ENCODE measurements at regions not wholly inside any gene's neighbourhood (a gene's known extent, or its start where the extent isn't known, plus 50 kb on each side); places are given as distances from the start of the nearest gene placed in this dataset.

GRCh38 chr3:102229062-102229655, 205.7 kb upstream of the ZPLD1 start:
- TF ChIP-seq CTCF (IDR thresholded peaks at IDR 0.05) (peak; percentile 90), EZH2 (IDR thresholded peaks at IDR 0.05; ENCODE audit: borderline replicate concordance, insufficient read depth, low read depth, low read length, poor library complexity, severe bottlenecking) (no peak)
- CTCF ChIA-PET: interaction anchor here (0.6 to 19.4 kb wide), 56 partner anchors 7 to 1873 kb away, joined by 3 to 1306 read pairs (median 4); partner anchors contain the start of genes CEP97 and NFKBIZ
- Histone ChIP-seq H3K9ac (ENCODE audit: low read length) (no peak overlapping the region), H3K4me2 (replicated peaks; ENCODE audit: low read depth, low read length, poor library complexity, severe bottlenecking) (no peak overlapping the region), H2AFZ (ENCODE audit: insufficient read depth, low read depth, low read length, poor library complexity, severe bottlenecking) (no peak overlapping the region), H3K79me2 (ENCODE audit: control insufficient read depth, insufficient read depth, low read length) (no peaks in the 10 kb centered on the region), H3K27me3 (replicated peaks in 1 of 4; ENCODE audit: control extremely low read depth in 1 of 4, control insufficient read depth in 3 of 4, insufficient read depth in 4 of 4, low read length in 3 of 4) (no peaks in the 10 kb centered on the region), H4K20me1 (ENCODE audit: control insufficient read depth, insufficient read depth, low read length, poor library complexity, severe bottlenecking) (no peaks in the 10 kb centered on the region), H3K4me3 (ENCODE audit: control extremely low read depth in 1 of 5, extremely low read depth in 1 of 5, insufficient read depth in 1 of 5, low read depth in 2 of 5, low read length in 4 of 5) (no peak overlapping the region), H3K4me1 (ENCODE audit: control insufficient read depth in 2 of 2, insufficient read depth in 2 of 2, low read length in 2 of 2) (peaks cover 22 to 28% of the 10 kb centered on the region in 2 donors), H3K36me3 (replicated peaks in 1 of 2; ENCODE audit: control extremely low read depth in 1 of 2, control insufficient read depth in 1 of 2, extremely low read depth in 1 of 2, insufficient read depth in 2 of 2, low read length in 1 of 2) (no peaks in the 10 kb centered on the region), H3K27ac (ENCODE audit: low read length in 2 of 2) (no peak overlapping the region), H3K9me3 (ENCODE audit: control extremely low read depth in 1 of 3, control insufficient read depth in 2 of 3, insufficient read depth in 1 of 3, low read length in 2 of 3) (no peaks in the 10 kb centered on the region)
- intact Hi-C loops (cut with micrococcal nuclease): loop anchor here (1.0 to 5.0 kb wide), 3 partner anchors 292 to 444 kb away; no protein-coding TSS in a partner anchor
- Mint-ChIP-seq H3K9me3 (ENCODE audit: insufficient read depth) (no peaks in the 10 kb centered on the region), H3K4me1 (peaks cover 36% of the 10 kb centered on the region), H3K4me3 (no peak overlapping the region), H3K27ac (no peak overlapping the region), H3K27me3 (peaks cover 3% of the 10 kb centered on the region)
- ATAC-seq (ENCODE audit: low read depth): peak; percentile 53
- peak; percentile 87 for DNase-seq
- POLR2A ChIA-PET: interaction anchor here (1.2 kb wide), 1 partner anchor 307 kb away, joined by 4 read pairs; no protein-coding TSS in a partner anchor
- WGBS (ENCODE audit: insufficient coverage): 17% methylated on average over 5 of the region's 7 CpGs

GRCh38 chr3:102230057-102230456, 204.8 kb upstream of the ZPLD1 start:
- Mint-ChIP-seq H3K27me3 (peaks cover 3% of the 10 kb centered on the region), H3K4me3 (no peak overlapping the region), H3K9me3 (ENCODE audit: insufficient read depth) (no peaks in the 10 kb centered on the region), H3K4me1 (peaks cover 42% of the 10 kb centered on the region), H3K27ac (no peak overlapping the region)
- ATAC-seq (ENCODE audit: low read depth): no peak
- DNase-seq: no peak
- WGBS (ENCODE audit: insufficient coverage): 100% methylated on average over 1 of the region's 2 CpGs
- Histone ChIP-seq H3K36me3 (replicated peaks in 1 of 2; ENCODE audit: control extremely low read depth in 1 of 2, control insufficient read depth in 1 of 2, extremely low read depth in 1 of 2, insufficient read depth in 2 of 2, low read length in 1 of 2) (no peaks in the 10 kb centered on the region), H3K9ac (ENCODE audit: low read length) (no peak overlapping the region), H3K4me3 (ENCODE audit: control extremely low read depth in 1 of 5, extremely low read depth in 1 of 5, insufficient read depth in 1 of 5, low read depth in 2 of 5, low read length in 4 of 5) (no peak overlapping the region), H3K4me1 (ENCODE audit: control insufficient read depth in 2 of 2, insufficient read depth in 2 of 2, low read length in 2 of 2) (peaks cover 28 to 37% of the 10 kb centered on the region in 2 donors), H3K4me2 (replicated peaks; ENCODE audit: low read depth, low read length, poor library complexity, severe bottlenecking) (no peak overlapping the region), H3K79me2 (ENCODE audit: control insufficient read depth, insufficient read depth, low read length) (no peaks in the 10 kb centered on the region), H2AFZ (ENCODE audit: insufficient read depth, low read depth, low read length, poor library complexity, severe bottlenecking) (no peak overlapping the region), H3K27ac (ENCODE audit: low read length in 2 of 2) (no peak overlapping the region), H3K27me3 (replicated peaks in 1 of 4; ENCODE audit: control extremely low read depth in 1 of 4, control insufficient read depth in 3 of 4, insufficient read depth in 4 of 4, low read length in 3 of 4) (no peaks in the 10 kb centered on the region), H3K9me3 (ENCODE audit: control extremely low read depth in 1 of 3, control insufficient read depth in 2 of 3, insufficient read depth in 1 of 3, low read length in 2 of 3) (no peaks in the 10 kb centered on the region), H4K20me1 (ENCODE audit: control insufficient read depth, insufficient read depth, low read length, poor library complexity, severe bottlenecking) (no peaks in the 10 kb centered on the region)
- TF ChIP-seq EZH2 (IDR thresholded peaks at IDR 0.05; ENCODE audit: borderline replicate concordance, insufficient read depth, low read depth, low read length, poor library complexity, severe bottlenecking): no peak
- TF ChIP-seq CTCF (IDR thresholded peaks at IDR 0.05): no peak
- ChIA-PET POLR2A (no interaction called here), CTCF (interaction anchor here (0.6 to 19.4 kb wide), 21 partner anchors 8 to 2000 kb away, joined by 3 to 1306 read pairs (median 10); partner anchors contain the start of gene NFKBIZ)
- intact Hi-C loops (cut with micrococcal nuclease): no loop called here

Data from B cell (primary cell).